ENCODE measurements at regions not wholly inside any gene's neighbourhood (a gene's known extent, or its start where the extent isn't known, plus 50 kb on each side); places are given as distances from the start of the nearest gene placed in this dataset.

GRCh38 chrX:149248073-149248625, 257.0 kb downstream of the IDS start:
- Histone ChIP-seq H3F3A (ENCODE audit: low read length, unreplicated experiment) (no peaks in the 10 kb centered on the region), H3K4me3 (ENCODE audit: low read length) (no peak overlapping the region), H3K4me1 (ENCODE audit: insufficient read depth, low read length) (no peaks in the 10 kb centered on the region), H3K27ac (ENCODE audit: low read length) (no peak overlapping the region), H4K20me1 (ENCODE audit: low read length) (no peaks in the 10 kb centered on the region), H3K4me2 (ENCODE audit: low read length) (no peak overlapping the region), H3K9me2 (replicated peaks; ENCODE audit: low read length) (no peaks in the 10 kb centered on the region), H3K79me2 (ENCODE audit: low read length) (no peaks in the 10 kb centered on the region), H3K27me3 (ENCODE audit: low read length) (no peaks in the 10 kb centered on the region), H3K9ac (ENCODE audit: low read length) (no peak overlapping the region), H2AFZ (ENCODE audit: low read length) (no peak overlapping the region), H3K36me3 (ENCODE audit: low read depth, low read length) (no peaks in the 10 kb centered on the region), H3K9me3 (ENCODE audit: low read length) (no peaks in the 10 kb centered on the region)
- intact Hi-C loops (cut with micrococcal nuclease): no loop called here
- CTCF ChIA-PET: no interaction called here
- DNase-seq (no peak), ATAC-seq (no peak)
- no peak for TF ChIP-seq EZH2 (IDR thresholded peaks at IDR 0.05; ENCODE audit: low read length, unreplicated experiment)
- TF ChIP-seq CTCF (conservative IDR thresholded peaks at IDR 0.05; ENCODE audit: low read depth, low read length): no peak
- TF ChIP-seq EZH2phosphoT487 (IDR thresholded peaks at IDR 0.05; ENCODE audit: borderline replicate concordance, low read length): no peak
- POLR2A ChIA-PET (ENCODE audit: unreplicated experiment): no interaction called here
- no TSS peak for BruUV-seq (replicated peaks)

GRCh38 chrX:149230689-149231088, 274.4 kb downstream of the IDS start:
- no TSS peak for BruUV-seq (replicated peaks)
- H3K79me2 ChIP-seq (ENCODE audit: low read length): no peaks in the 10 kb centered on the region
- DNase-seq (no peak), ATAC-seq (no peak)
- no peak overlapping the region for H3K4me3 ChIP-seq (ENCODE audit: low read length)
- no peaks in the 10 kb centered on the region for H3K36me3 ChIP-seq (ENCODE audit: low read depth, low read length)
- H3K9me3 ChIP-seq (ENCODE audit: low read length): no peaks in the 10 kb centered on the region
- H4K20me1 ChIP-seq (ENCODE audit: low read length): no peaks in the 10 kb centered on the region
- no peak overlapping the region for H3K27ac ChIP-seq (ENCODE audit: low read length)
- H3K4me2 ChIP-seq (ENCODE audit: low read length): no peak overlapping the region
- H3K9me2 ChIP-seq (replicated peaks; ENCODE audit: low read length): no peaks in the 10 kb centered on the region
- intact Hi-C loops (cut with micrococcal nuclease): no loop called here
- H3K9ac ChIP-seq (ENCODE audit: low read length): no peak overlapping the region
- no peaks in the 10 kb centered on the region for H3K27me3 ChIP-seq (ENCODE audit: low read length)
- ChIA-PET POLR2A (ENCODE audit: unreplicated experiment) (no interaction called here), CTCF (no interaction called here)
- TF ChIP-seq EZH2 (IDR thresholded peaks at IDR 0.05; ENCODE audit: low read length, unreplicated experiment) (no peak), EZH2phosphoT487 (IDR thresholded peaks at IDR 0.05; ENCODE audit: borderline replicate concordance, low read length) (no peak), CTCF (conservative IDR thresholded peaks at IDR 0.05; ENCODE audit: low read depth, low read length) (no peak)
- H3F3A ChIP-seq (ENCODE audit: low read length, unreplicated experiment): no peaks in the 10 kb centered on the region
- H3K4me1 ChIP-seq (ENCODE audit: insufficient read depth, low read length): no peaks in the 10 kb centered on the region
- no peak overlapping the region for H2AFZ ChIP-seq (ENCODE audit: low read length)

- intact Hi-C loops (cut with micrococcal nuclease): no loop called here
- no peak overlapping the region for H2AFZ ChIP-seq (ENCODE audit: low read length)
- no peak overlapping the region for H3K27ac ChIP-seq (ENCODE audit: low read length)
- H3K27me3 ChIP-seq (ENCODE audit: low read length): no peaks in the 10 kb centered on the region
- no peaks in the 10 kb centered on the region for H3F3A ChIP-seq (ENCODE audit: low read length, unreplicated experiment)
- no peak for DNase-seq
- H3K9me2 ChIP-seq (replicated peaks; ENCODE audit: low read length): no peaks in the 10 kb centered on the region
- H4K20me1 ChIP-seq (ENCODE audit: low read length): no peaks in the 10 kb centered on the region
- ChIA-PET POLR2A (ENCODE audit: unreplicated experiment) (no interaction called here), CTCF (no interaction called here)
- BruUV-seq (replicated peaks): no TSS peak
- H3K9ac ChIP-seq (ENCODE audit: low read length): no peak overlapping the region
- H3K4me3 ChIP-seq (ENCODE audit: low read length): no peak overlapping the region
- H3K36me3 ChIP-seq (ENCODE audit: low read depth, low read length): no peaks in the 10 kb centered on the region
- H3K79me2 ChIP-seq (ENCODE audit: low read length): no peaks in the 10 kb centered on the region
- ATAC-seq: no peak
- no peak overlapping the region for H3K4me2 ChIP-seq (ENCODE audit: low read length)
- H3K4me1 ChIP-seq (ENCODE audit: insufficient read depth, low read length): no peaks in the 10 kb centered on the region
- no peak for TF ChIP-seq EZH2 (IDR thresholded peaks at IDR 0.05; ENCODE audit: low read length, unreplicated experiment)
- TF ChIP-seq CTCF (conservative IDR thresholded peaks at IDR 0.05; ENCODE audit: low read depth, low read length): no peak
- TF ChIP-seq EZH2phosphoT487 (IDR thresholded peaks at IDR 0.05; ENCODE audit: borderline replicate concordance, low read length): no peak
- H3K9me3 ChIP-seq (ENCODE audit: low read length): no peaks in the 10 kb centered on the region
These were observed 281.3 kb downstream of the IDS start for GRCh38 chrX:149223854-149224253.
